ENCODE measurements at regions not wholly inside any gene's neighbourhood (a gene's known extent, or its start where the extent isn't known, plus 50 kb on each side); places are given as distances from the start of the nearest gene placed in this dataset.

DNA sequence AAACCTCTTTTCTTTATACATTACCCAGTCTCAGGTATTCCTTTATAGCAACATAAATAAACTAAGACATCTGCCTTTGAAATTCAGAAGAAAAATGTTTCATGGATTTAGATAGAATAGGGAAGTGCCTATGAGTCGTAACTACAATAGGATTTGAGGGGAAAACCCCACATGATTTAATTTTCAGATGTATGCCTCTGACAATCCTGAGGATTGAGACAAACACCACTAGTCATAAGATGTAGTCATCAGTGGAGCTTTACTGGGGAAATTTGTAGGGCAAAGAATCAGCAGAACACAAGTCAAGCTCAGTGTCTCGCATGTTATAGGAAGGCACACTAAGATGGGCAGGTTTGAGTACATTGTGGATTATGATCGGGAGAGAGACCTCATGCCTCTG lies 566.4 kb downstream of the BMP2 start:
- H3K27ac ChIP-seq (ENCODE audit: low read depth, low read length): no peak overlapping the region
- Mint-ChIP-seq H3K4me1 (no peaks in the 10 kb centered on the region), H3K4me3 (no peak overlapping the region), H3K36me3 (ENCODE audit: low read depth) (no peaks in the 10 kb centered on the region), H3K27ac (no peak overlapping the region), H3K27me3 (ENCODE audit: insufficient read depth) (no peaks in the 10 kb centered on the region), H3K9me3 (no peaks in the 10 kb centered on the region)
- TF ChIP-seq CTCF (conservative IDR thresholded peaks at IDR 0.05): no peak
- H3K9ac ChIP-seq (ENCODE audit: extremely low read depth, low read length, poor library complexity, severe bottlenecking): no peak overlapping the region
- no peaks in the 10 kb centered on the region for H3K27me3 ChIP-seq (ENCODE audit: control insufficient read depth, insufficient read depth, low read length, poor library complexity, severe bottlenecking)
- H3K36me3 ChIP-seq (ENCODE audit: control insufficient read depth, insufficient read depth, low read length): no peaks in the 10 kb centered on the region
- no peak for DNase-seq
- H3K9me3 ChIP-seq (ENCODE audit: control insufficient read depth, low read length): no peaks in the 10 kb centered on the region
- no peak overlapping the region for H3K4me3 ChIP-seq (ENCODE audit: low read length)
- 88 to 89% methylated on average over 2 to 3 of the region's 3 CpGs for WGBS, 2 experiments (ENCODE audit: insufficient coverage in 1 of 2, insufficient read length in 1 of 2)
- H3K4me1 ChIP-seq (ENCODE audit: control insufficient read depth, insufficient read depth, low read length): no peaks in the 10 kb centered on the region

DNA sequence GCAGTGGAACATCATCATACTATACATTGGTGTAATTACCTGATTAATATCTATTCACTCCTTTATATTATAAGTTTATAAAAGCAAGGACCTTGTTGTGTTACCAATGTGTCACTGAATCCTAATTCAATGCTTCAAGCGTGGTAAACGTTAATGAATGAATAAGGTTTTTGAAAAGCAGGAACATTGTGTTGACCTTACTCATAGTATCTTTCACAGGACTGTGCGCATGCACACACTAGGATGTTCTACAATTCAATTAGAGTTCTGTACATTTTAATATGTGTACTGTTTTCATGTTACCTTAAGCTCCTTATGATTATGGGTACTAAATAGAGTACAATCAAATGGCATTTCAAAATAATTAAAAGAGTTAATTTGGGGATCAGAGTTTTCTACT lies 578.5 kb downstream of the BMP2 start:
- no peaks in the 10 kb centered on the region for H3K4me1 ChIP-seq (ENCODE audit: control insufficient read depth, insufficient read depth, low read length)
- no peaks in the 10 kb centered on the region for H3K9me3 Mint-ChIP-seq

DNA sequence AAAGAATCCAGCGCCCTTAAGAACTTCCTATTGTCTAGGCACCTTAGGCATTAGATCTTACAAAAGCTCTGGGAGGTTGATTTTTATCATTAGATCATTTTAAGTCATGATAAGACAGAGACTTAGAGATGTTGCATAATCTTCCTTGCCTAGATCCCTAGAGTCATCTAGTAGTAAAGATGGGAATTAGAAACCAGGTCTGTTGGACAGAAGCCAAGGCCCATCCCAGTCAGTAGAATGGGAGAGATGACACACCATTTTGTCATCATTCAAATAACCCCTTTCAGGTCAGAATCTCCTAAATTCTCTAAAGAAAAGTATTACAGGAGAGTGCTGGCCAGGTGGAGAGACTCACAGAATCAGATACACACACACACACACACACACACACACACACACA lies 579.1 kb downstream of the BMP2 start:
- Mint-ChIP-seq H3K27ac (no peak overlapping the region), H3K4me3 (no peak overlapping the region), H3K27me3 (ENCODE audit: insufficient read depth) (no peaks in the 10 kb centered on the region), H3K36me3 (ENCODE audit: low read depth) (no peaks in the 10 kb centered on the region), H3K4me1 (no peaks in the 10 kb centered on the region), H3K9me3 (no peaks in the 10 kb centered on the region)
- 75 to 100% methylated on average over 1 of the region's 1 CpG for WGBS, 2 experiments (ENCODE audit: insufficient coverage in 1 of 2, insufficient read length in 1 of 2)
- no peaks in the 10 kb centered on the region for H3K27me3 ChIP-seq (ENCODE audit: control insufficient read depth, insufficient read depth, low read length, poor library complexity, severe bottlenecking)
- no peak overlapping the region for H3K27ac ChIP-seq (ENCODE audit: low read depth, low read length)
- no peaks in the 10 kb centered on the region for H3K4me1 ChIP-seq (ENCODE audit: control insufficient read depth, insufficient read depth, low read length)
- DNase-seq: no peak
- H3K36me3 ChIP-seq (ENCODE audit: control insufficient read depth, insufficient read depth, low read length): no peaks in the 10 kb centered on the region
- H3K4me3 ChIP-seq (ENCODE audit: low read length): no peak overlapping the region
- TF ChIP-seq CTCF (conservative IDR thresholded peaks at IDR 0.05): no peak
- H3K9me3 ChIP-seq (ENCODE audit: control insufficient read depth, low read length): no peaks in the 10 kb centered on the region
- no peak overlapping the region for H3K9ac ChIP-seq (ENCODE audit: extremely low read depth, low read length, poor library complexity, severe bottlenecking)

More for the DNA sequence above, 578.5 kb downstream of the BMP2 start:
- Mint-ChIP-seq H3K36me3 (ENCODE audit: low read depth) (no peaks in the 10 kb centered on the region), H3K4me1 (no peaks in the 10 kb centered on the region), H3K4me3 (no peak overlapping the region), H3K27ac (no peak overlapping the region), H3K27me3 (ENCODE audit: insufficient read depth) (no peaks in the 10 kb centered on the region)
- no peak overlapping the region for H3K9ac ChIP-seq (ENCODE audit: extremely low read depth, low read length, poor library complexity, severe bottlenecking)
- H3K9me3 ChIP-seq (ENCODE audit: control insufficient read depth, low read length): no peaks in the 10 kb centered on the region
- no peaks in the 10 kb centered on the region for H3K36me3 ChIP-seq (ENCODE audit: control insufficient read depth, insufficient read depth, low read length)
- DNase-seq: no peak
- TF ChIP-seq CTCF (conservative IDR thresholded peaks at IDR 0.05): no peak
- no peak overlapping the region for H3K4me3 ChIP-seq (ENCODE audit: low read length)
- no peaks in the 10 kb centered on the region for H3K27me3 ChIP-seq (ENCODE audit: control insufficient read depth, insufficient read depth, low read length, poor library complexity, severe bottlenecking)
- no peak overlapping the region for H3K27ac ChIP-seq (ENCODE audit: low read depth, low read length)
- WGBS, 2 experiments (ENCODE audit: insufficient coverage in 1 of 2, insufficient read length in 1 of 2): 93 to 100% methylated on average over 2 to 3 of the region's 3 CpGs

All from endodermal cell (in vitro differentiated cells).